ENCODE measurements at regions not wholly inside any gene's neighbourhood (a gene's known extent, or its start where the extent isn't known, plus 50 kb on each side); places are given as distances from the start of the nearest gene placed in this dataset.

DNA sequence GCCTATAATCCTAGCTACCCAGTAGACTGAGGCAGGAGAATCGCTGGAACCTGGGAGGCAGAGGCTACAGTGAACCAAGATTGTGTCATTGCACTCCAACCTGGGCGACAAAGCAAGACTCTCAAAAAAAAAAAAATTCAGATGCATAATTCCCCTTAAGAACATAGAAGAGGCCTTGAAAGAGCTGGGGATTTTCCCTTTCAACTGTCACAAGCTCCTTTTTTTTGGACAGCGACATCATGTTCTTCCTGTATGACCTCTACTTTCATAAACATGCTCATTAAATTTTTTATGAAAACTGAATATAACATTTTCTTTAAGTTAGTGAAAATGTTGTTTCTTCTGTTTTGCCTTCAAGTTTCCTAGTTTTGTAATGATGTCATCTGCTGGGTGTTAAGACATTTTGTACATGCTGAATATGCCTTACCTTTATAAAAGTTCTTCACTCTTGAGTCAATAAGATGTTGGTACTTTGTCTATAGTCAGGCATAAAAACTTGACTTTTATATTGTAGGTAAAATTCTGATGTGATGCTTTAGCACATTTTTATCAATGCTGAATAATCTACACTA lies 76.0 kb downstream of the PTHLH start:
- TF ChIP-seq POLR2AphosphoS5 (IDR thresholded peaks at IDR 0.05; ENCODE audit: insufficient read depth, low read depth, low read length) (no peak), MYC (IDR thresholded peaks at IDR 0.05; ENCODE audit: low read depth, low read length) (no peak), EZH2 (IDR thresholded peaks at IDR 0.05; ENCODE audit: borderline replicate concordance, low read depth, low read length, severe bottlenecking) (no peak), GATA2 (IDR thresholded peaks at IDR 0.05; ENCODE audit: insufficient read depth, insufficient read length, low read depth, low read length) (no peak), POLR2A (IDR thresholded peaks at IDR 0.05; ENCODE audit: low read depth, low read length) (no peak), JUN (IDR thresholded peaks at IDR 0.05; ENCODE audit: borderline replicate concordance, insufficient read depth, insufficient read length, low read depth) (no peak), FOS (IDR thresholded peaks at IDR 0.05; ENCODE audit: borderline replicate concordance, insufficient read depth, low read length) (no peak), MAX (IDR thresholded peaks at IDR 0.05; ENCODE audit: insufficient read depth, insufficient read length) (no peak)
- TF ChIP-seq, protein P1, sequence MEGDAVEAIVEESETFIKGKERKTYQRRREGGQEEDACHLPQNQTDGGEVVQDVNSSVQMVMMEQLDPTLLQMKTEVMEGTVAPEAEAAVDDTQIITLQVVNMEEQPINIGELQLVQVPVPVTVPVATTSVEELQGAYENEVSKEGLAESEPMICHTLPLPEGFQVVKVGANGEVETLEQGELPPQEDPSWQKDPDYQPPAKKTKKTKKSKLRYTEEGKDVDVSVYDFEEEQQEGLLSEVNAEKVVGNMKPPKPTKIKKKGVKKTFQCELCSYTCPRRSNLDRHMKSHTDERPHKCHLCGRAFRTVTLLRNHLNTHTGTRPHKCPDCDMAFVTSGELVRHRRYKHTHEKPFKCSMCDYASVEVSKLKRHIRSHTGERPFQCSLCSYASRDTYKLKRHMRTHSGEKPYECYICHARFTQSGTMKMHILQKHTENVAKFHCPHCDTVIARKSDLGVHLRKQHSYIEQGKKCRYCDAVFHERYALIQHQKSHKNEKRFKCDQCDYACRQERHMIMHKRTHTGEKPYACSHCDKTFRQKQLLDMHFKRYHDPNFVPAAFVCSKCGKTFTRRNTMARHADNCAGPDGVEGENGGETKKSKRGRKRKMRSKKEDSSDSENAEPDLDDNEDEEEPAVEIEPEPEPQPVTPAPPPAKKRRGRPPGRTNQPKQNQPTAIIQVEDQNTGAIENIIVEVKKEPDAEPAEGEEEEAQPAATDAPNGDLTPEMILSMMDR (IDR thresholded peaks at IDR 0.05; ENCODE audit: extremely low read depth in 1 of 2, insufficient read depth in 1 of 2, low read depth in 1 of 2, low read length in 2 of 2), result no peak
- Histone ChIP-seq H3K4me3 (replicated peaks in 1 of 3; ENCODE audit: insufficient read depth in 1 of 3, low read depth in 1 of 3, low read length in 3 of 3) (no peak overlapping the region), H3K4me2 (ENCODE audit: insufficient read depth, low read length) (no peak overlapping the region), H2AFZ (ENCODE audit: low read depth, low read length) (no peak overlapping the region), H3K9me3 (replicated peaks; ENCODE audit: control insufficient read depth, insufficient read depth, low read length) (no peaks in the 10 kb centered on the region), H3K9ac (replicated peaks; ENCODE audit: extremely low read depth, insufficient read depth, low read length) (no peak overlapping the region), H3K9me1 (replicated peaks; ENCODE audit: control insufficient read depth, extremely low read depth, insufficient read depth, low read length) (no peaks in the 10 kb centered on the region), H3K36me3 (ENCODE audit: control insufficient read depth in 2 of 2, extremely low read depth in 1 of 2, insufficient read depth in 2 of 2, low read length in 2 of 2) (no peaks in the 10 kb centered on the region), H3K79me2 (ENCODE audit: control insufficient read depth, insufficient read depth, low read length) (no peaks in the 10 kb centered on the region), H3K4me1 (ENCODE audit: control insufficient read depth, extremely low read depth, insufficient read depth, low read length) (no peaks in the 10 kb centered on the region), H3K27me3 (ENCODE audit: control insufficient read depth in 2 of 2, insufficient read depth in 2 of 2, low read length in 2 of 2) (no peaks in the 10 kb centered on the region), H3K27ac (ENCODE audit: insufficient read depth, low read depth, low read length) (no peak overlapping the region), H4K20me1 (replicated peaks; ENCODE audit: control insufficient read depth, extremely low read depth, insufficient read depth, low read length) (no peaks in the 10 kb centered on the region)
- ChIA-PET POLR2A (interaction anchor here (0.7 kb wide), 1 partner anchor 1100 kb away, joined by 3 read pairs; no protein-coding TSS in a partner anchor), CTCF (no interaction called here)
- dilution Hi-C loops (cut with MboI; ENCODE audit: extremely low pct_ligation_motif_present, low sequenced_read_pairs) (no loop called here), intact Hi-C loops (cut with micrococcal nuclease) (no loop called here)
- FAIRE-seq (no peak), DNase-seq (ENCODE audit: low read depth, low spot score) (no peak)
- BruUV-seq (replicated peaks), result no TSS peak

All from endothelial cell of umbilical vein (primary cell).